ENCODE measurements at regions not wholly inside any gene's neighbourhood (a gene's known extent, or its start where the extent isn't known, plus 50 kb on each side); places are given as distances from the start of the nearest gene placed in this dataset.

- DNase-seq: no peak
Observed at GRCh38 chr13:30105381-30105780, 202.0 kb downstream of the KATNAL1 start.

- no peak for DNase-seq
Observed at GRCh38 chr13:30103161-30103840, 204.1 kb downstream of the KATNAL1 start.

- DNase-seq: no peak
Observed at GRCh38 chr13:30100226-30100625, 207.1 kb downstream of the KATNAL1 start.

- DNase-seq: no peak
Observed at GRCh38 chr13:30097701-30098100, 209.7 kb downstream of the KATNAL1 start.

- DNase-seq: no peak
Observed at GRCh38 chr13:30097089-30097488, 210.3 kb downstream of the KATNAL1 start.

GRCh38 chr13:30094015-30094414 is 213.3 kb downstream of the KATNAL1 start:
- no peak for DNase-seq

- no peak for DNase-seq
Observed at GRCh38 chr13:30093236-30093635, 214.1 kb downstream of the KATNAL1 start.

GRCh38 chr13:30091691-30092090 is 215.7 kb downstream of the KATNAL1 start:
- DNase-seq: no peak

- DNase-seq: no peak
Observed at GRCh38 chr13:30091035-30091434, 216.3 kb downstream of the KATNAL1 start.

GRCh38 chr13:30088312-30088855 is 219.0 kb downstream of the KATNAL1 start:
- DNase-seq: no peak

- DNase-seq: no peak
Observed at GRCh38 chr13:30085087-30085486, 222.3 kb downstream of the KATNAL1 start.

- no peak for DNase-seq
Observed at GRCh38 chr13:30082391-30082790, 225.0 kb downstream of the KATNAL1 start.

- no peak for DNase-seq
Observed at GRCh38 chr13:30081331-30081730, 226.0 kb downstream of the KATNAL1 start.

- no peak for DNase-seq
Observed at GRCh38 chr13:30079501-30079900, 227.8 kb downstream of the KATNAL1 start.

GRCh38 chr13:30078059-30078458 is 227.6 kb upstream of the UBL3 start:
- no peak for DNase-seq

GRCh38 chr13:30077240-30077735 is 226.9 kb upstream of the UBL3 start:
- no peak for DNase-seq

- DNase-seq: no peak
Observed at GRCh38 chr13:30074955-30075614, 224.7 kb upstream of the UBL3 start.

GRCh38 chr13:30074431-30074830 is 224.0 kb upstream of the UBL3 start:
- no peak for DNase-seq

- DNase-seq: no peak
Observed at GRCh38 chr13:30072818-30073186, 222.4 kb upstream of the UBL3 start.

- no peak for DNase-seq
Observed at GRCh38 chr13:30071969-30072817, 221.8 kb upstream of the UBL3 start.

GRCh38 chr13:30065181-30065580 is 214.8 kb upstream of the UBL3 start:
- no peak for DNase-seq

- DNase-seq: no peak
Observed at GRCh38 chr13:30063892-30064291, 213.5 kb upstream of the UBL3 start.

GRCh38 chr13:30061217-30061616 is 210.8 kb upstream of the UBL3 start:
- DNase-seq: no peak
